ENCODE measurements at regions not wholly inside any gene's neighbourhood (a gene's known extent, or its start where the extent isn't known, plus 50 kb on each side); places are given as distances from the start of the nearest gene placed in this dataset.

DNA sequence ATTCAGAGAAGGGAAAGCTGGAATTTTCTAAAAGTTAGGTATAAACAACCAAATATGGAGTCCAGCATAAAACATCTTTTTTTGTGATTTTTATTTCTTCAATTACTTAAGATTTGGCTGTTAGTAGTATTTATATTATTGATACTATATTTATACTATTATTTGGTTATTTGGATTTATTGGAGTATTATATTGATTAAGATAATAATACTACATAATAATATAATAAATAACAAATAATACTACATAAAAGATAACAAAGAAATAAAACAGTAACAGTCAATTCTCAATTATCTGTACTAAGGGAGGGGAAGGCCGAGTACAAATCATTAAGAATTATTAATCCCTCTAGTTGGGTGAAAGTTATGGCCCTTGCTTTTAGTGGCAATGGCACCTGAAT lies 66.0 kb upstream of the IRF2 start:
- Histone ChIP-seq H3K9me3 (ENCODE audit: control insufficient read depth, insufficient read depth, low read depth, low read length) (no peaks in the 10 kb centered on the region), H3K4me1 (ENCODE audit: control insufficient read depth, insufficient read depth, low read length) (no peaks in the 10 kb centered on the region; the same call in 1 of the 2 replicates), H3K4me3 (ENCODE audit: low read depth, low read length) (no peak overlapping the region), H3K27ac (ENCODE audit: extremely low read depth, low read depth, low read length) (no peak overlapping the region), H3K36me3 (ENCODE audit: control insufficient read depth in 2 of 2, insufficient read depth in 1 of 2, low read length in 2 of 2) (no peaks in the 10 kb centered on the region)
- ChIA-PET CTCF (no interaction called here), POLR2A (no interaction called here)
- TF ChIP-seq ZNF776 (tag by site-specific recombination; IDR thresholded peaks at IDR 0.05; ENCODE audit: borderline replicate concordance) (no peak), ZNF239 (tag by site-specific recombination; IDR thresholded peaks at IDR 0.05) (no peak), HOXA7 (CRISPR knock-in tag; IDR thresholded peaks at IDR 0.05; ENCODE audit: borderline replicate concordance) (no peak), ZNF777 (tag by site-specific recombination; IDR thresholded peaks at IDR 0.05; ENCODE audit: borderline replicate concordance) (no peak)

DNA sequence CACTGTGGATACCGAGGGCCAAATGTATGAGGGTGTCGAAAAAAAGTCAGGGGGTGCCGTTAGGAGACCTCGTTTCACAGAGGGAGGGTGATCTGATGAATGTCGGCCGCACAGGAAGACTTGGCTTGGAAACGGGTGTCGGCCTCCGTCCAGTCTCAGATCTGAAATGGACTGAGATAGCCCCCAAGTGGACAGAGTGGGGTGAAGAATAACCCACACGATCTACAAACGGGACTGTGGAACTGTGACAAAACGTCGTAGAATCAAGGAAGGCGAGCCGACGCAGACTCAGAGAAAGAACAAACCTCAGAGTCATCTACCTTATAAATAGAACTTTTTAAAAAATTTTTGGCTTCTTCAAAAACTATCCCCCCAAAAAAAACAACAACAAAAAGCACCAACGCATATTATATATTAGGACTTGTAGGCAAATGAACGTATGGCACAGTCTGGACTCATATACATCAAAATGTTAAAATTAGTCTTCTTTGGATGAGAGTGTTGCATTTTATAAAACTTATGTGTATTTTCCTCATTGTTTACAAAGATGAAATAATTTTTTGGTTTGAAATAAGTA lies 63.8 kb upstream of the IRF2 start:
- CTCF ChIA-PET = interaction anchor here (2.8 kb wide), 1 partner anchor 274 kb away, joined by 8 read pairs; no protein-coding TSS in a partner anchor
- Histone ChIP-seq H3K27ac (ENCODE audit: extremely low read depth, low read depth, low read length) (peak overlapping the region; percentile 13; the same call in 1 of the 2 replicates), H3K4me3 (ENCODE audit: low read depth, low read length) (peak overlapping the region; percentile 45), H3K9me3 (ENCODE audit: control insufficient read depth, insufficient read depth, low read depth, low read length) (no peaks in the 10 kb centered on the region), H3K4me1 (ENCODE audit: control insufficient read depth, insufficient read depth, low read length) (no peaks in the 10 kb centered on the region; the same call in 1 of the 2 replicates), H3K36me3 (ENCODE audit: control insufficient read depth in 2 of 2, insufficient read depth in 1 of 2, low read length in 2 of 2) (no peaks in the 10 kb centered on the region)
- POLR2A ChIA-PET = interaction anchor here (0.5 to 1.4 kb wide), 11 partner anchors 12 to 274 kb away, joined by 3 to 16 read pairs (median 3); partner anchors contain the start of genes CASP3, CENPU, IRF2 and PRIMPOL
- 0 out of 2 replicates have a peak, but pooled peaks have one; percentile 18 for TF ChIP-seq GLIS2 (tag by site-specific recombination; IDR thresholded peaks at IDR 0.05)
- peak; percentile 62 for TF ChIP-seq ZNF654 (tag by site-specific recombination; IDR thresholded peaks at IDR 0.05; ENCODE audit: low read depth)
- no peak for TF ChIP-seq ZNF610 (tag by site-specific recombination; IDR thresholded peaks at IDR 0.05; ENCODE audit: borderline replicate concordance)
- TF ChIP-seq, protein P1, sequence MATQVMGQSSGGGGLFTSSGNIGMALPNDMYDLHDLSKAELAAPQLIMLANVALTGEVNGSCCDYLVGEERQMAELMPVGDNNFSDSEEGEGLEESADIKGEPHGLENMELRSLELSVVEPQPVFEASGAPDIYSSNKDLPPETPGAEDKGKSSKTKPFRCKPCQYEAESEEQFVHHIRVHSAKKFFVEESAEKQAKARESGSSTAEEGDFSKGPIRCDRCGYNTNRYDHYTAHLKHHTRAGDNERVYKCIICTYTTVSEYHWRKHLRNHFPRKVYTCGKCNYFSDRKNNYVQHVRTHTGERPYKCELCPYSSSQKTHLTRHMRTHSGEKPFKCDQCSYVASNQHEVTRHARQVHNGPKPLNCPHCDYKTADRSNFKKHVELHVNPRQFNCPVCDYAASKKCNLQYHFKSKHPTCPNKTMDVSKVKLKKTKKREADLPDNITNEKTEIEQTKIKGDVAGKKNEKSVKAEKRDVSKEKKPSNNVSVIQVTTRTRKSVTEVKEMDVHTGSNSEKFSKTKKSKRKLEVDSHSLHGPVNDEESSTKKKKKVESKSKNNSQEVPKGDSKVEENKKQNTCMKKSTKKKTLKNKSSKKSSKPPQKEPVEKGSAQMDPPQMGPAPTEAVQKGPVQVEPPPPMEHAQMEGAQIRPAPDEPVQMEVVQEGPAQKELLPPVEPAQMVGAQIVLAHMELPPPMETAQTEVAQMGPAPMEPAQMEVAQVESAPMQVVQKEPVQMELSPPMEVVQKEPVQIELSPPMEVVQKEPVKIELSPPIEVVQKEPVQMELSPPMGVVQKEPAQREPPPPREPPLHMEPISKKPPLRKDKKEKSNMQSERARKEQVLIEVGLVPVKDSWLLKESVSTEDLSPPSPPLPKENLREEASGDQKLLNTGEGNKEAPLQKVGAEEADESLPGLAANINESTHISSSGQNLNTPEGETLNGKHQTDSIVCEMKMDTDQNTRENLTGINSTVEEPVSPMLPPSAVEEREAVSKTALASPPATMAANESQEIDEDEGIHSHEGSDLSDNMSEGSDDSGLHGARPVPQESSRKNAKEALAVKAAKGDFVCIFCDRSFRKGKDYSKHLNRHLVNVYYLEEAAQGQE (tag by site-specific recombination; IDR thresholded peaks at IDR 0.05) = 0 out of 2 replicates have a peak, but pooled peaks have one; percentile 33
- TF ChIP-seq TRIM28 (IDR thresholded peaks at IDR 0.05; ENCODE audit: borderline replicate concordance, low read length) = 0 out of 2 replicates have a peak, but pooled peaks have one; percentile 9
- TF ChIP-seq, protein P2, sequence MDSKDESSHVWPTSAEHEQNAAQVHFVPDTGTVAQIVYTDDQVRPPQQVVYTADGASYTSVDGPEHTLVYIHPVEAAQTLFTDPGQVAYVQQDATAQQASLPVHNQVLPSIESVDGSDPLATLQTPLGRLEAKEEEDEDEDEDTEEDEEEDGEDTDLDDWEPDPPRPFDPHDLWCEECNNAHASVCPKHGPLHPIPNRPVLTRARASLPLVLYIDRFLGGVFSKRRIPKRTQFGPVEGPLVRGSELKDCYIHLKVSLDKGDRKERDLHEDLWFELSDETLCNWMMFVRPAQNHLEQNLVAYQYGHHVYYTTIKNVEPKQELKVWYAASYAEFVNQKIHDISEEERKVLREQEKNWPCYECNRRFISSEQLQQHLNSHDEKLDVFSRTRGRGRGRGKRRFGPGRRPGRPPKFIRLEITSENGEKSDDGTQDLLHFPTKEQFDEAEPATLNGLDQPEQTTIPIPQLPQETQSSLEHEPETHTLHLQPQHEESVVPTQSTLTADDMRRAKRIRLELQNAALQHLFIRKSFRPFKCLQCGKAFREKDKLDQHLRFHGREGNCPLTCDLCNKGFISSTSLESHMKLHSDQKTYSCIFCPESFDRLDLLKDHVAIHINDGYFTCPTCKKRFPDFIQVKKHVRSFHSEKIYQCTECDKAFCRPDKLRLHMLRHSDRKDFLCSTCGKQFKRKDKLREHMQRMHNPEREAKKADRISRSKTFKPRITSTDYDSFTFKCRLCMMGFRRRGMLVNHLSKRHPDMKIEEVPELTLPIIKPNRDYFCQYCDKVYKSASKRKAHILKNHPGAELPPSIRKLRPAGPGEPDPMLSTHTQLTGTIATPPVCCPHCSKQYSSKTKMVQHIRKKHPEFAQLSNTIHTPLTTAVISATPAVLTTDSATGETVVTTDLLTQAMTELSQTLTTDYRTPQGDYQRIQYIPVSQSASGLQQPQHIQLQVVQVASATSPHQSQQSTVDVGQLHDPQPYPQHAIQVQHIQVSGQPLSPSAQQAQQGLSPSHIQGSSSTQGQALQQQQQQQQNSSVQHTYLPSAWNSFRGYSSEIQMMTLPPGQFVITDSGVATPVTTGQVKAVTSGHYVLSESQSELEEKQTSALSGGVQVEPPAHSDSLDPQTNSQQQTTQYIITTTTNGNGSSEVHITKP (tag by site-specific recombination; IDR thresholded peaks at IDR 0.05) = peak; percentile 58
- TF ChIP-seq, protein P3, sequence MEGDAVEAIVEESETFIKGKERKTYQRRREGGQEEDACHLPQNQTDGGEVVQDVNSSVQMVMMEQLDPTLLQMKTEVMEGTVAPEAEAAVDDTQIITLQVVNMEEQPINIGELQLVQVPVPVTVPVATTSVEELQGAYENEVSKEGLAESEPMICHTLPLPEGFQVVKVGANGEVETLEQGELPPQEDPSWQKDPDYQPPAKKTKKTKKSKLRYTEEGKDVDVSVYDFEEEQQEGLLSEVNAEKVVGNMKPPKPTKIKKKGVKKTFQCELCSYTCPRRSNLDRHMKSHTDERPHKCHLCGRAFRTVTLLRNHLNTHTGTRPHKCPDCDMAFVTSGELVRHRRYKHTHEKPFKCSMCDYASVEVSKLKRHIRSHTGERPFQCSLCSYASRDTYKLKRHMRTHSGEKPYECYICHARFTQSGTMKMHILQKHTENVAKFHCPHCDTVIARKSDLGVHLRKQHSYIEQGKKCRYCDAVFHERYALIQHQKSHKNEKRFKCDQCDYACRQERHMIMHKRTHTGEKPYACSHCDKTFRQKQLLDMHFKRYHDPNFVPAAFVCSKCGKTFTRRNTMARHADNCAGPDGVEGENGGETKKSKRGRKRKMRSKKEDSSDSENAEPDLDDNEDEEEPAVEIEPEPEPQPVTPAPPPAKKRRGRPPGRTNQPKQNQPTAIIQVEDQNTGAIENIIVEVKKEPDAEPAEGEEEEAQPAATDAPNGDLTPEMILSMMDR (tag by site-specific recombination; IDR thresholded peaks at IDR 0.05) = peak; percentile 55; the same call in 1 of the 2 replicates
- TF ChIP-seq, protein P4, sequence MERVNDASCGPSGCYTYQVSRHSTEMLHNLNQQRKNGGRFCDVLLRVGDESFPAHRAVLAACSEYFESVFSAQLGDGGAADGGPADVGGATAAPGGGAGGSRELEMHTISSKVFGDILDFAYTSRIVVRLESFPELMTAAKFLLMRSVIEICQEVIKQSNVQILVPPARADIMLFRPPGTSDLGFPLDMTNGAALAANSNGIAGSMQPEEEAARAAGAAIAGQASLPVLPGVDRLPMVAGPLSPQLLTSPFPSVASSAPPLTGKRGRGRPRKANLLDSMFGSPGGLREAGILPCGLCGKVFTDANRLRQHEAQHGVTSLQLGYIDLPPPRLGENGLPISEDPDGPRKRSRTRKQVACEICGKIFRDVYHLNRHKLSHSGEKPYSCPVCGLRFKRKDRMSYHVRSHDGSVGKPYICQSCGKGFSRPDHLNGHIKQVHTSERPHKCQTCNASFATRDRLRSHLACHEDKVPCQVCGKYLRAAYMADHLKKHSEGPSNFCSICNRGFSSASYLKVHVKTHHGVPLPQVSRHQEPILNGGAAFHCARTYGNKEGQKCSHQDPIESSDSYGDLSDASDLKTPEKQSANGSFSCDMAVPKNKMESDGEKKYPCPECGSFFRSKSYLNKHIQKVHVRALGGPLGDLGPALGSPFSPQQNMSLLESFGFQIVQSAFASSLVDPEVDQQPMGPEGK (tag by site-specific recombination; IDR thresholded peaks at IDR 0.05) = 0 out of 2 replicates have a peak, but pooled peaks have one; percentile 40
- no peak for TF ChIP-seq ZNF521 (tag by site-specific recombination; IDR thresholded peaks at IDR 0.05)
- no peak for TF ChIP-seq ZNF416 (tag by site-specific recombination; IDR thresholded peaks at IDR 0.05)
- no peak for TF ChIP-seq KLF10 (tag by site-specific recombination; IDR thresholded peaks at IDR 0.05)
- TF ChIP-seq, protein P5, sequence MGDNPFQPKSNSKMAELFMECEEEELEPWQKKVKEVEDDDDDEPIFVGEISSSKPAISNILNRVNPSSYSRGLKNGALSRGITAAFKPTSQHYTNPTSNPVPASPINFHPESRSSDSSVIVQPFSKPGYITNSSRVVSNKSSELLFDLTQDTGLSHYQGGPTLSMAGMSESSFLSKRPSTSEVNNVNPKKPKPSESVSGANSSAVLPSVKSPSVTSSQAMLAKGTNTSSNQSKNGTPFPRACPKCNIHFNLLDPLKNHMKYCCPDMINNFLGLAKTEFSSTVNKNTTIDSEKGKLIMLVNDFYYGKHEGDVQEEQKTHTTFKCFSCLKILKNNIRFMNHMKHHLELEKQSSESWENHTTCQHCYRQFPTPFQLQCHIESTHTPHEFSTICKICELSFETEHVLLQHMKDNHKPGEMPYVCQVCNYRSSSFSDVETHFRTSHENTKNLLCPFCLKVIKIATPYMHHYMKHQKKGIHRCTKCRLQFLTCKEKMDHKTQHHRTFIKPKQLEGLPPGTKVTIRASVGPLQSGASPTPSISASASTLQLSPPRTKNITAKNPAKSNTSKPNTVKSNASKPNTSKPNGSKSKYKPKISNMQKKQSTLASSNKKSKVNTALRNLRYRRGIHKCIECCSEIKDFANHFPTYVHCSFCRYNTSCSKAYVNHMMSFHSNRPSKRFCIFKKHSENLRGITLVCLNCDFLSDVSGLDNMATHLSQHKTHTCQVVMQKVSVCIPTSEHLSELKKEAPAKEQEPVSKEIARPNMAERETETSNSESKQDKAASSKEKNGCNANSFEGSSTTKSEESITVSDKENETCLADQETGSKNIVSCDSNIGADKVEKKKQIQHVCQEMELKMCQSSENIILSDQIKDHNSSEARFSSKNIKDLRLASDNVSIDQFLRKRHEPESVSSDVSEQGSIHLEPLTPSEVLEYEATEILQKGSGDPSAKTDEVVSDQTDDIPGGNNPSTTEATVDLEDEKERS (tag by site-specific recombination; IDR thresholded peaks at IDR 0.05) = no peak
- TF ChIP-seq YY1 (tag by site-specific recombination; IDR thresholded peaks at IDR 0.05) = 0 out of 2 replicates have a peak, but pooled peaks have one; percentile 3
- TF ChIP-seq ZBTB8A (tag by site-specific recombination; IDR thresholded peaks at IDR 0.05) = no peak
- TF ChIP-seq ZBTB17 (tag by site-specific recombination; IDR thresholded peaks at IDR 0.05) = peak; percentile 69; the same call in 1 of the 2 replicates

Measured in HEK293 (cell line).